Mesothelial cell of epicardium (in vitro differentiated cells): ENCODE measurements at regions not wholly inside any gene's neighbourhood (a gene's known extent, or its start where the extent isn't known, plus 50 kb on each side); places are given as distances from the start of the nearest gene placed in this dataset.
A peak's percentile ranks its signal among the peaks of the same experiment; 100 is the strongest.

Source experiments
- DNase-seq, 2 experiments: peaks; one replicate each; pipeline ENCODE4 v3.0.0; 2021; ENCODE audit warnings: low spot score in 2 of 2; ENCODE audit not compliant: unreplicated experiment in 2 of 2
- H3K27ac Mint-ChIP-seq: 2 replicates; pipeline ENCODE4 v1.8.0; 2021; ENCODE audit warnings: mixed read lengths
- H3K27me3 Mint-ChIP-seq: 2 replicates; pipeline ENCODE4 v1.8.0; 2021; ENCODE audit warnings: low read depth, mixed read lengths
- H3K36me3 Mint-ChIP-seq: 2 replicates; pipeline ENCODE4 v1.8.0; 2021; ENCODE audit warnings: mixed read lengths
- H3K4me1 Mint-ChIP-seq: 2 replicates; pipeline ENCODE4 v1.8.0; 2021; ENCODE audit warnings: mixed read lengths
- H3K4me3 Mint-ChIP-seq: 2 replicates; pipeline ENCODE4 v1.8.0; 2021; ENCODE audit warnings: mild to moderate bottlenecking, moderate library complexity, mixed read lengths
- H3K9me3 Mint-ChIP-seq: 2 replicates; pipeline ENCODE4 v1.8.0; 2021; ENCODE audit warnings: mixed read lengths
- CTCF ChIP-seq: fragments of 200-600 bp; sonication (generic); IDR thresholded peaks from one replicate; pipeline ENCODE4 v1.5.0; 2021; ENCODE audit warnings: antibody characterized with exemption; ENCODE audit not compliant: unreplicated experiment

- Mint-ChIP-seq H3K36me3 (no peaks in the 10 kb centered on the region), H3K9me3 (peaks cover 30% of the 10 kb centered on the region), H3K4me1 (no peaks in the 10 kb centered on the region), H3K4me3 (no peak overlapping the region), H3K27ac (no peak overlapping the region), H3K27me3 (peaks cover 9% of the 10 kb centered on the region)
- TF ChIP-seq CTCF = no peak
- DNase-seq = no peak
These were observed 893.2 kb downstream of the BRD1 start for GRCh38 chr22:48934446-48934845.

- Mint-ChIP-seq H3K36me3 (no peaks in the 10 kb centered on the region), H3K9me3 (peaks cover 25% of the 10 kb centered on the region), H3K27me3 (peaks cover 34% of the 10 kb centered on the region), H3K4me1 (no peaks in the 10 kb centered on the region), H3K27ac (no peak overlapping the region), H3K4me3 (no peak overlapping the region)
- DNase-seq = peak in 1 of 2 experiments; percentile 24
- TF ChIP-seq CTCF = no peak
These were observed 896.2 kb downstream of the BRD1 start for GRCh38 chr22:48931452-48931851.

- TF ChIP-seq CTCF = no peak
- H3K4me3 Mint-ChIP-seq = no peak overlapping the region
- H3K27me3 Mint-ChIP-seq = peaks cover 43% of the 10 kb centered on the region
- peak in 1 of 2 experiments; percentile 19 for DNase-seq
- peaks cover 9% of the 10 kb centered on the region for H3K9me3 Mint-ChIP-seq
- no peaks in the 10 kb centered on the region for H3K36me3 Mint-ChIP-seq
- no peaks in the 10 kb centered on the region for H3K4me1 Mint-ChIP-seq
- H3K27ac Mint-ChIP-seq = no peak overlapping the region
These were observed 898.3 kb downstream of the BRD1 start for GRCh38 chr22:48929276-48929790.

- no peak overlapping the region for H3K27ac Mint-ChIP-seq
- TF ChIP-seq CTCF = no peak
- H3K27me3 Mint-ChIP-seq = peaks cover 48% of the 10 kb centered on the region
- no peak overlapping the region for H3K4me3 Mint-ChIP-seq
- H3K4me1 Mint-ChIP-seq = no peaks in the 10 kb centered on the region
- DNase-seq = no peak
- H3K36me3 Mint-ChIP-seq = no peaks in the 10 kb centered on the region
- H3K9me3 Mint-ChIP-seq = peaks cover 2% of the 10 kb centered on the region
These were observed 900.1 kb downstream of the BRD1 start for GRCh38 chr22:48927591-48927990.

- Mint-ChIP-seq H3K4me1 (no peaks in the 10 kb centered on the region), H3K27me3 (peaks cover 53% of the 10 kb centered on the region), H3K4me3 (no peak overlapping the region), H3K36me3 (no peaks in the 10 kb centered on the region), H3K27ac (no peak overlapping the region), H3K9me3 (no peaks in the 10 kb centered on the region)
- DNase-seq = peak in 1 of 2 experiments; percentile 10
- no peak for TF ChIP-seq CTCF
These were observed 901.0 kb downstream of the BRD1 start for GRCh38 chr22:48926643-48927042.

- Mint-ChIP-seq H3K27ac (no peak overlapping the region), H3K9me3 (no peaks in the 10 kb centered on the region)
- TF ChIP-seq CTCF = no peak
These were observed 901.5 kb downstream of the BRD1 start for GRCh38 chr22:48926136-48926535.

More at GRCh38 chr22:48926136-48926535, 901.5 kb downstream of the BRD1 start:
- Mint-ChIP-seq H3K4me1 (no peaks in the 10 kb centered on the region), H3K27me3 (peaks cover 53% of the 10 kb centered on the region), H3K4me3 (no peak overlapping the region), H3K36me3 (no peaks in the 10 kb centered on the region)
- DNase-seq = peak in 1 of 2 experiments; percentile 17
